ENCODE measurements at regions not wholly inside any gene's neighbourhood (a gene's known extent, or its start where the extent isn't known, plus 50 kb on each side); places are given as distances from the start of the nearest gene placed in this dataset.

DNA sequence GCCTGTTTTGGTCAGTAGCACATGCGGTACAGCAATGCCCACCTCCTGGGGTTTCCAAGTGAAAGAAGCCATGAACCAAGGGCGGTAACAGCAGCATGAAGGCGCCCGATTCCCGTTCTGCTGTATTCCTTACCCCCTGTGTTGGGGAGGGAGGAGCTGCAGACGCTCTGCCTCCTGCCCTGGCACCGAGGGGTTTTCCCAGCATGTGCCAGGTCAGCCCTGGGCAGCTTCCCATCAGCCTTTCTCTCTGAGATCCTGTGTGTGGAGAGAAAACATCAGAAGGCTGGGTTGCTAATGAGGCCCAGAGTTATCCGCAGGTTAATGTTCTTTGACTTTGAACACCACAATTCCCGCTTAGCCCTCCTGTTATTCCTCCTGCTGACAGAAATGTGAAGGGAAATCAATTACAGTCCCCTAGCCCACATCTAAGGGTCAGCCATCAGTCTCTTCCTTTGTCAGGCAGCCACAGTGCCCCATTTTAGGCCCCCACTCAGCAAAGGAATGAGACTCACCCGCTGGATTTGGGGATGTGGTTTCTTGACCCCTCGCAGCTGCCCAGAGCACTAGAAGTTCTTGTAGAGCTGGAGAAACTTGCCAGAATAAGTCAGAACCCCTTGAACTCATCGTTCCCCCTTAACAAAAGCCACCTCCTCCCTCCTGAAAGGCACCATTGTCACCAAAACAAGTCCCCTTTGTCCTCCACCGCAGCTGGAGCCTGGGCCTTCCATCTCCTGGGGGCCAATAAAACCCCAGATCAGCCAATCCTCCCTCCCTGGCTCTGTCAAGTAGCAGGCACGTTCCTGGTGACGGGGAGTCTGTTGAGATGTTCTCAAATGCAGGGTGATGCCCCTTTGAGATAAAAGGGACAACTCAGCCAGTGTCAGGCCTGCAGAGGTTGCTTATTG is 168.5 kb downstream of the KATNIP start:
- peak; percentile 36 to 52 for DNase-seq (ENCODE audit: low spot score in 2 of 2)
- no peaks in the 10 kb centered on the region for H3K9me3 ChIP-seq
- no peaks in the 10 kb centered on the region for H3K27me3 ChIP-seq
- peaks cover 0 to 7% (median 0%) of the 10 kb centered on the region in 3 donors for H3K36me3 ChIP-seq
- H3K4me1 ChIP-seq, result peaks cover 0 to 63% (median 36%) of the 10 kb centered on the region in 4 donors
- WGBS, 2 donors, result 48 to 51% methylated on average over 15 of the region's 15 CpGs
- peak in 1 of 2 donors; percentile 30 for TF ChIP-seq POLR2A (IDR thresholded peaks at IDR 0.05)
- TF ChIP-seq CTCF (IDR thresholded peaks at IDR 0.05), result no peak
- TF ChIP-seq EP300 (IDR thresholded peaks at IDR 0.05), result peak; percentile 20 to 90
- peak overlapping the region; percentile 70 to 80 (median 74) for H3K27ac ChIP-seq
- peak overlapping the region in 1 of 4 donors; percentile 13 for H3K4me3 ChIP-seq

DNA sequence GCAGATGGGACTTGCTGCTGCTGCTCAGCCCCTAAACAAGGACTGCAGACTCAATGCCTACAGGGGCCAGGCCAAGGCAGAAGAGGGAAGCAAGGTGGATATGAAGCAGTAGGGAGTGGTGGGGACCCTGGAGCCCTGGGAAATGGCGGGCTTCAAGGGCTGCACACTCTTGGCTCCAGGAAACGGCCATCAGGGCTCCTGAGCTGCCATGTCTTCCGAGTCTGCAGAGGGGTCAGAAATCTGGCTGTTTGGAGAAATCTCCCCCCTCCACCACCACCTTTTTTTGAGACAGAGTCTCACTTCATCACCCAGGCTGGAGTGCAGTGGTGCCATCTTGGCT is 169.1 kb downstream of the KATNIP start:
- WGBS, 2 donors, result 55 to 58% methylated on average over 3 of the region's 3 CpGs
- Histone ChIP-seq H3K9me3 (no peaks in the 10 kb centered on the region), H3K4me3 (no peak overlapping the region), H3K4me1 (peaks cover 0 to 70% (median 40%) of the 10 kb centered on the region in 4 donors), H3K27ac (peak overlapping the region; percentile 33 to 80 (median 68)), H3K36me3 (peaks cover 0 to 7% (median 0%) of the 10 kb centered on the region in 3 donors), H3K27me3 (no peaks in the 10 kb centered on the region)
- TF ChIP-seq POLR2A (IDR thresholded peaks at IDR 0.05) (no peak), CTCF (IDR thresholded peaks at IDR 0.05) (no peak), EP300 (IDR thresholded peaks at IDR 0.05) (no peak)
- DNase-seq (ENCODE audit: low spot score in 2 of 2), result no peak

- peak overlapping the region in 1 of 4 donors; percentile 4 for H3K4me3 ChIP-seq
- 40 to 43% methylated on average over 20 of the region's 20 CpGs for WGBS, 2 donors
Measured at GRCh38 chr16:27720731-27721530, 171.0 kb downstream of the KATNIP start.

GRCh38 chr16:27721531-27722181 is 171.7 kb downstream of the KATNIP start:
- peak overlapping the region; percentile 66 to 80 (median 68) for H3K27ac ChIP-seq
- no peak overlapping the region for H3K4me3 ChIP-seq
- peak; percentile 72 to 81 for DNase-seq (ENCODE audit: low spot score in 2 of 2)
- peaks cover 0 to 9% (median 0%) of the 10 kb centered on the region in 3 donors for H3K36me3 ChIP-seq
- H3K9me3 ChIP-seq, result no peaks in the 10 kb centered on the region
- whole genome bisulfite sequencing, 2 donors, result 58 to 63% methylated on average over 10 of the region's 10 CpGs
- peaks cover 0 to 83% (median 47%) of the 10 kb centered on the region in 4 donors for H3K4me1 ChIP-seq
- TF ChIP-seq CTCF (IDR thresholded peaks at IDR 0.05) (no peak), EP300 (IDR thresholded peaks at IDR 0.05) (peak in 1 of 2 donors; percentile 81)
- H3K27me3 ChIP-seq, result no peaks in the 10 kb centered on the region

More at GRCh38 chr16:27720731-27721530, 171.0 kb downstream of the KATNIP start:
- Histone ChIP-seq H3K4me1 (peaks cover 0 to 84% (median 47%) of the 10 kb centered on the region in 4 donors), H3K36me3 (peaks cover 0 to 7% (median 0%) of the 10 kb centered on the region in 3 donors), H3K9me3 (no peaks in the 10 kb centered on the region), H3K27me3 (no peaks in the 10 kb centered on the region), H3K27ac (peak overlapping the region; percentile 66 to 80 (median 68))
- DNase-seq (ENCODE audit: low spot score in 2 of 2), result peak; percentile 19 to 32
- TF ChIP-seq EP300 (IDR thresholded peaks at IDR 0.05), result no peak
- no peak for TF ChIP-seq CTCF (IDR thresholded peaks at IDR 0.05)
- TF ChIP-seq POLR2A (IDR thresholded peaks at IDR 0.05), result no peak
